Right lobe of liver (tissue), 4 donors: ENCODE measurements at regions not wholly inside any gene's neighbourhood (a gene's known extent, or its start where the extent isn't known, plus 50 kb on each side); places are given as distances from the start of the nearest gene placed in this dataset.

Experiments
- POLR2A ChIP-seq: fragments of 450-650 bp; IDR thresholded peaks from one replicate; pipeline ENCODE4 v1.6.1; 2017; ENCODE audit warnings: antibody characterized with exemption, mild to moderate bottlenecking
- TF ChIP-seq, protein P1 (sequence below), 4 donors: fragments of 200-600 bp in 3 of 4; fragments of 450-650 bp in 1 of 4; IDR thresholded peaks; one replicate each; pipeline versions ENCODE4 v1.5.1 to v1.8.0; 2016 to 2022; ENCODE audit warnings: antibody characterized with exemption in 4 of 4, mild to moderate bottlenecking in 2 of 4
- donor health status: DM: no; HTN: no; CAD: no.
- donor health status: DM: no; HTN: no; CAD: no.
- donor health status: DM: no; HTN: yes; CAD: no.

DNA sequence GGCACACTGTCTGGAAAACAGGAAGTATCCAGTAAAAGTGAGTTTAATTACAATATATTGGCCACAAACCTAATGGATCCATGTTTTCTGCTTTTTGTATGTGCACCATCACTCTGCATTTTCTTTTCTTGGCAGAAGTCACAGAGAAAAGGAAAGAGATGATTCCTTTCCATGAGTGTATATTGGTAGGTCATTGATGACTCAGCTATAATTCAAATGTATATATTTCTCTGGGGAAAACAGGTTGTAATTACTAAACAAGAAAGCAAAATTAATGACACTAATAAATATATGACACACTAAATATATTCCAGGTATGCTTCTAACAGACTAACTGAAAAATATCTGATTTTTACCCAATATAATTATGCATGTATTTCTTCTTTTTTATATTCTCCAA, 105.9 kb upstream of the PCDH15 start:
- TF ChIP-seq, protein P1, sequence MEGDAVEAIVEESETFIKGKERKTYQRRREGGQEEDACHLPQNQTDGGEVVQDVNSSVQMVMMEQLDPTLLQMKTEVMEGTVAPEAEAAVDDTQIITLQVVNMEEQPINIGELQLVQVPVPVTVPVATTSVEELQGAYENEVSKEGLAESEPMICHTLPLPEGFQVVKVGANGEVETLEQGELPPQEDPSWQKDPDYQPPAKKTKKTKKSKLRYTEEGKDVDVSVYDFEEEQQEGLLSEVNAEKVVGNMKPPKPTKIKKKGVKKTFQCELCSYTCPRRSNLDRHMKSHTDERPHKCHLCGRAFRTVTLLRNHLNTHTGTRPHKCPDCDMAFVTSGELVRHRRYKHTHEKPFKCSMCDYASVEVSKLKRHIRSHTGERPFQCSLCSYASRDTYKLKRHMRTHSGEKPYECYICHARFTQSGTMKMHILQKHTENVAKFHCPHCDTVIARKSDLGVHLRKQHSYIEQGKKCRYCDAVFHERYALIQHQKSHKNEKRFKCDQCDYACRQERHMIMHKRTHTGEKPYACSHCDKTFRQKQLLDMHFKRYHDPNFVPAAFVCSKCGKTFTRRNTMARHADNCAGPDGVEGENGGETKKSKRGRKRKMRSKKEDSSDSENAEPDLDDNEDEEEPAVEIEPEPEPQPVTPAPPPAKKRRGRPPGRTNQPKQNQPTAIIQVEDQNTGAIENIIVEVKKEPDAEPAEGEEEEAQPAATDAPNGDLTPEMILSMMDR (IDR thresholded peaks at IDR 0.05): no peak
- no peak for TF ChIP-seq POLR2A
